Natural killer cell (primary cell): ENCODE measurements at regions not wholly inside any gene's neighbourhood (a gene's known extent, or its start where the extent isn't known, plus 50 kb on each side); places are given as distances from the start of the nearest gene placed in this dataset.

Experiments used
- ATAC-seq, 3 donors: fragments of 150-1000 bp in 2 of 3; fragments of 200-7000 bp in 1 of 3; cut with Tn5 transposase; 1 replicate in 1 of 3; 2 replicates in 2 of 3; pipeline ENCODE4 v1.10.0; 2021; ENCODE audit warnings: mild to moderate bottlenecking in 2 of 3, moderate library complexity in 2 of 3
- DNase-seq, 2 donors: peaks; one replicate each; pipeline versions ENCODE4 v3.0.0 to v3.0.0-alpha.2; 2013 to 2021; ENCODE audit warnings: mixed read lengths in 1 of 2
- H3K27ac ChIP-seq: one replicate; pipeline ENCODE4 v1.5.1; 2013; ENCODE audit warnings: mild to moderate bottlenecking, low read length
- H3K27me3 ChIP-seq: one replicate; pipeline ENCODE4 v1.6.1; 2013; ENCODE audit warnings: low read length; ENCODE audit not compliant: control insufficient read depth, insufficient read depth
- H3K36me3 ChIP-seq: one replicate; pipeline ENCODE4 v1.6.1; 2013; ENCODE audit warnings: low read length; ENCODE audit not compliant: control insufficient read depth, insufficient read depth
- H3K4me1 ChIP-seq: one replicate; pipeline ENCODE4 v1.6.1; 2013; ENCODE audit warnings: low read length; ENCODE audit not compliant: control insufficient read depth, insufficient read depth
- H3K4me3 ChIP-seq: one replicate; pipeline ENCODE4 v1.5.1; 2013; ENCODE audit warnings: low read length
- H3K9me3 ChIP-seq: one replicate; pipeline ENCODE4 v1.6.1; 2013; ENCODE audit warnings: low read length; ENCODE audit not compliant: control insufficient read depth, insufficient read depth
- H3K27ac Mint-ChIP-seq, 2 donors: one replicate each; pipeline ENCODE4 v1.8.0; 2022; ENCODE audit warnings: mild to moderate bottlenecking in 2 of 2, mixed read lengths in 2 of 2, moderate library complexity in 1 of 2
- H3K27me3 Mint-ChIP-seq, 2 donors: one replicate each; pipeline ENCODE4 v1.8.0; 2022; ENCODE audit warnings: low read depth in 2 of 2, mixed read lengths in 2 of 2
- H3K36me3 Mint-ChIP-seq: one replicate; pipeline ENCODE4 v1.8.0; 2022; ENCODE audit warnings: mixed read lengths
- H3K4me1 Mint-ChIP-seq, 2 donors: one replicate each; pipeline ENCODE4 v1.8.0; 2022; ENCODE audit warnings: mixed read lengths in 2 of 2
- H3K4me3 Mint-ChIP-seq: one replicate; pipeline ENCODE4 v1.8.0; 2022; ENCODE audit warnings: mild to moderate bottlenecking, moderate library complexity, mixed read lengths
- H3K9me3 Mint-ChIP-seq, 2 donors: one replicate each; pipeline ENCODE4 v1.8.0; 2022; ENCODE audit warnings: mixed read lengths in 2 of 2
- WGBS: methylation state at CpG from one replicate; pipeline ENCODE4 v1.1.7; 2013; ENCODE audit warnings: missing lambda C conversion rate; ENCODE audit not compliant: insufficient coverage; 5-methylcytosine and 5-hydroxymethylcytosine counted together
- intact Hi-C: fragments of 100-400 bp; cut with micrococcal nuclease; formaldehyde crosslinking; loops from one replicate; pipeline ENCODE4 v1.14.2; 2022
- TF ChIP-seq, protein P1 (sequence below): fragments of 200-600 bp; IDR thresholded peaks from one replicate; pipeline ENCODE4 v1.8.0; 2022; ENCODE audit warnings: antibody characterized with exemption

DNA sequence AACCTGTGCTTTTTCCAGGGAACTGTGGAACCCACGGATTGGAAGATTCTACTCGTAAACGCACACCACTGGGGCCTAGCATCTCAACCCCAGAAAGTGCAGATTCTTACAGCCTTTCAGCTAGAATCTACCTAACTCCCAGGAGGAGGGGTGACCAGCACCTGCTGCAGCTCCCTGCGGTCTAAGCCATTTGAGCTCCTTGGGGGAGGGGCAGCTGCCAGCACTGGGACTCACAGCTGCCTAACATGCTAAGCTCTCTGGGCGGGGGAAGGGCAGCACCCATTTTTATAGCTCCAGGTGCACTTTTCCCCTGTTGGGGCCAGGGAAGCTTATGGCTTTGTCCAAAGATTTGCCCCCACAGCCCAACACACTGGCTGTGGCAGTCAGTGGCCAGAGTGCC lies 595.7 kb upstream of the EPHA5 start:
- no peak overlapping the region for H3K4me3 Mint-ChIP-seq
- peaks cover 33% of the 10 kb centered on the region for H3K36me3 Mint-ChIP-seq
- no peaks in the 10 kb centered on the region for H3K4me1 ChIP-seq
- no peak overlapping the region for H3K4me3 ChIP-seq
- 86% methylated on average over 5 of the region's 5 CpGs for WGBS
- peaks cover 15% of the 10 kb centered on the region for H3K9me3 ChIP-seq
- ATAC-seq (no peak), DNase-seq (no peak)
- H3K27me3 Mint-ChIP-seq: no peaks in the 10 kb centered on the region
- H3K36me3 ChIP-seq: no peaks in the 10 kb centered on the region
- no peak overlapping the region for H3K27ac ChIP-seq
- peaks cover 24 to 28% of the 10 kb centered on the region in 2 donors for H3K9me3 Mint-ChIP-seq
- no peaks in the 10 kb centered on the region for H3K27me3 ChIP-seq
- intact Hi-C loops: no loop called here
- H3K27ac Mint-ChIP-seq: no peak overlapping the region
- TF ChIP-seq, protein P1, sequence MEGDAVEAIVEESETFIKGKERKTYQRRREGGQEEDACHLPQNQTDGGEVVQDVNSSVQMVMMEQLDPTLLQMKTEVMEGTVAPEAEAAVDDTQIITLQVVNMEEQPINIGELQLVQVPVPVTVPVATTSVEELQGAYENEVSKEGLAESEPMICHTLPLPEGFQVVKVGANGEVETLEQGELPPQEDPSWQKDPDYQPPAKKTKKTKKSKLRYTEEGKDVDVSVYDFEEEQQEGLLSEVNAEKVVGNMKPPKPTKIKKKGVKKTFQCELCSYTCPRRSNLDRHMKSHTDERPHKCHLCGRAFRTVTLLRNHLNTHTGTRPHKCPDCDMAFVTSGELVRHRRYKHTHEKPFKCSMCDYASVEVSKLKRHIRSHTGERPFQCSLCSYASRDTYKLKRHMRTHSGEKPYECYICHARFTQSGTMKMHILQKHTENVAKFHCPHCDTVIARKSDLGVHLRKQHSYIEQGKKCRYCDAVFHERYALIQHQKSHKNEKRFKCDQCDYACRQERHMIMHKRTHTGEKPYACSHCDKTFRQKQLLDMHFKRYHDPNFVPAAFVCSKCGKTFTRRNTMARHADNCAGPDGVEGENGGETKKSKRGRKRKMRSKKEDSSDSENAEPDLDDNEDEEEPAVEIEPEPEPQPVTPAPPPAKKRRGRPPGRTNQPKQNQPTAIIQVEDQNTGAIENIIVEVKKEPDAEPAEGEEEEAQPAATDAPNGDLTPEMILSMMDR: no peak
- no peaks in the 10 kb centered on the region for H3K4me1 Mint-ChIP-seq

- H3K36me3 ChIP-seq: no peaks in the 10 kb centered on the region
- no peak overlapping the region for H3K27ac Mint-ChIP-seq
- no peaks in the 10 kb centered on the region for H3K4me1 Mint-ChIP-seq
- DNase-seq (no peak), ATAC-seq (no peak)
- H3K27me3 Mint-ChIP-seq: no peaks in the 10 kb centered on the region
- TF ChIP-seq, protein P1: no peak
- no peaks in the 10 kb centered on the region for H3K9me3 ChIP-seq
- no peak overlapping the region for H3K4me3 Mint-ChIP-seq
- H3K4me1 ChIP-seq: no peaks in the 10 kb centered on the region
- intact Hi-C loops: no loop called here
- H3K27me3 ChIP-seq: no peaks in the 10 kb centered on the region
- no peak overlapping the region for H3K27ac ChIP-seq
- no peak overlapping the region for H3K4me3 ChIP-seq
- no CpG with 5 or more reads among the region's 1 CpG for WGBS
- no peaks in the 10 kb centered on the region for H3K36me3 Mint-ChIP-seq
- peaks cover 7 to 13% of the 10 kb centered on the region in 2 donors for H3K9me3 Mint-ChIP-seq
These were observed 582.0 kb upstream of the EPHA5 start for GRCh38 chr4:66252291-66252690.

DNA sequence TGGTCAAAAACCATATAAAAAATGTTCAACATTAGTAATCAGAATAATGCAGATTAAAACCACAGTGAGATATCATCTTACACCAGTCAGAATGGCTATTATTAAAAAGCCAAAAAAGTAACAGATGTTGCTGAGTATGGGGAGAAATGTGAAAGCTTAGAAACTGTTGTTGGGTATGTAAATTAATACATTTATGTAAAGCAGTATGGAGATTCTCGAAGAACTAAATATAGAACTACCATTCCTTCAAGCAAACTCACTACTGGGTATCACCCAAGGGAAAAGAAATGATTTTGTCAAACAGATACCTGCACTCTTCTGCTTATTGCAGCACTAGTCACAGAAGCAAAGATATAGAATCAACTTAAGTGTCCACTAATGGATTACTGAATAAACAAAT lies 576.4 kb upstream of the EPHA5 start:
- ATAC-seq (no peak), DNase-seq (no peak)
- Histone ChIP-seq H3K4me1 (no peaks in the 10 kb centered on the region), H3K4me3 (no peak overlapping the region), H3K27me3 (no peaks in the 10 kb centered on the region), H3K27ac (no peak overlapping the region), H3K9me3 (no peaks in the 10 kb centered on the region), H3K36me3 (no peaks in the 10 kb centered on the region)
- intact Hi-C loops: no loop called here
- TF ChIP-seq, protein P1: no peak
- Mint-ChIP-seq H3K36me3 (no peaks in the 10 kb centered on the region), H3K27ac (no peak overlapping the region), H3K9me3 (peaks cover 9 to 27% of the 10 kb centered on the region in 2 donors), H3K4me1 (no peaks in the 10 kb centered on the region), H3K4me3 (no peak overlapping the region), H3K27me3 (no peaks in the 10 kb centered on the region)
- WGBS: no CpG with 5 or more reads among the region's 1 CpG

DNA sequence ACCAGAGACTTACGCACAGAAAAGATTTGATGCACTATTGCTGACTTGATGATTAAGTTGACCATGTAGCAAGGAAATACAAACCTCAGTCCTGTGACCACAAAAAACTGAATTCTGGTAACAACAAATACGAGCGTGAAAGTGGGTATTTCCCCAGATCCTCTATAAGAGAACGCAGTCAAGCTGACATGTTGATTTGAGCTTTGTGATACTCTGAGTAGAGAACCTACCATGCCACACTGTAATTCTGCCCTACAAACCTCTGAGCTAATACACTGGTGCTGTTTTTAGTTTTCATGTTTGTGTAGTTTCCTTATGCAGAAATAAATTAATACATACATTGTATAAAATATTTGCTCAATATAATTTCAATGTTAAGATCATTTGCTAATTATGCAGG lies 565.6 kb upstream of the EPHA5 start:
- Mint-ChIP-seq H3K9me3 (peaks cover 12 to 16% of the 10 kb centered on the region in 2 donors), H3K4me1 (no peaks in the 10 kb centered on the region), H3K27ac (no peak overlapping the region), H3K4me3 (no peak overlapping the region), H3K36me3 (peaks cover 8% of the 10 kb centered on the region), H3K27me3 (no peaks in the 10 kb centered on the region)
- Histone ChIP-seq H3K36me3 (no peaks in the 10 kb centered on the region), H3K4me3 (no peak overlapping the region), H3K4me1 (no peaks in the 10 kb centered on the region), H3K27ac (no peak overlapping the region), H3K9me3 (no peaks in the 10 kb centered on the region), H3K27me3 (no peaks in the 10 kb centered on the region)
- WGBS: 85% methylated on average over 4 of the region's 4 CpGs
- TF ChIP-seq, protein P1: no peak
- no peak for DNase-seq
- intact Hi-C loops: no loop called here
- no peak for ATAC-seq
